ENCODE measurements at regions not wholly inside any gene's neighbourhood (a gene's known extent, or its start where the extent isn't known, plus 50 kb on each side); places are given as distances from the start of the nearest gene placed in this dataset.

DNA sequence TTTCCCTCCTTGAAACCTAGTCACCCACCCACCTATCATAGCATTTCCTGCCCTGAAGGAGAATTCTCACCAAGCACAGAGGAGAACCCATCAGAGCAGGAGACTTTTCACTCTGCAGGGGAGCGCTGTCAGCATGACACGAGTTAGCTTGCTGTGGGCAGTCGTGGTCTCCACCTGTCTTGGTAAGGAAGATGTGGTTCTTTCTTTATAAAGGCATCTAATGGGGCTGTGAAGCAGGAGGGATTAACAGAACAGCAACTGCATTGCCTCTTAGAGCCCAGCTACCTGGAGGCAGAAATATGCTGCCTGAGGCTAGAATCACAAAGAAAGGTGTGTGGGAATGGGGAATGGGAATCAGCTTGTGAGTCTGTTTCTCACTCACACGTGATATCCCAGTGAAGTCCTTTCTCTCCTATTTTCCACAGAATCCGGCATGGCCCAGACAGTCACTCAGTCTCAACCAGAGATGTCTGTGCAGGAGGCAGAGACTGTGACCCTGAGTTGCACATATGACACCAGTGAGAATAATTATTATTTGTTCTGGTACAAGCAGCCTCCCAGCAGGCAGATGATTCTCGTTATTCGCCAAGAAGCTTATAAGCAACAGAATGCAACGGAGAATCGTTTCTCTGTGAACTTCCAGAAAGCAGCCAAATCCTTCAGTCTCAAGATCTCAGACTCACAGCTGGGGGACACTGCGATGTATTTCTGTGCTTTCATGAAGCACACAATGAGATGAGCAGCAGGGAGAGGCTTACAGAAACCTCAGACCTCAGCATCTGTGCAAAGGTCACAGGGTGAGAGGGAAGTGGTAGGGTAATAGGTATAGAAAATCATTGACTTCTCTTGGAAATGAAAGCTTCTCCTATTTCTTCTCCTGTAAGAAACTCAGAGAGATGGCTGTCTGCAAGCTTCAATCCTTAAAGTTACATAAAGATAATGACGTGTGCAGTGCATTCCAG, 316.9 kb downstream of the DAD1 start:
- intact Hi-C loops (cut with micrococcal nuclease; ENCODE audit: unreplicated experiment) = no loop called here
- TF ChIP-seq, protein P1, sequence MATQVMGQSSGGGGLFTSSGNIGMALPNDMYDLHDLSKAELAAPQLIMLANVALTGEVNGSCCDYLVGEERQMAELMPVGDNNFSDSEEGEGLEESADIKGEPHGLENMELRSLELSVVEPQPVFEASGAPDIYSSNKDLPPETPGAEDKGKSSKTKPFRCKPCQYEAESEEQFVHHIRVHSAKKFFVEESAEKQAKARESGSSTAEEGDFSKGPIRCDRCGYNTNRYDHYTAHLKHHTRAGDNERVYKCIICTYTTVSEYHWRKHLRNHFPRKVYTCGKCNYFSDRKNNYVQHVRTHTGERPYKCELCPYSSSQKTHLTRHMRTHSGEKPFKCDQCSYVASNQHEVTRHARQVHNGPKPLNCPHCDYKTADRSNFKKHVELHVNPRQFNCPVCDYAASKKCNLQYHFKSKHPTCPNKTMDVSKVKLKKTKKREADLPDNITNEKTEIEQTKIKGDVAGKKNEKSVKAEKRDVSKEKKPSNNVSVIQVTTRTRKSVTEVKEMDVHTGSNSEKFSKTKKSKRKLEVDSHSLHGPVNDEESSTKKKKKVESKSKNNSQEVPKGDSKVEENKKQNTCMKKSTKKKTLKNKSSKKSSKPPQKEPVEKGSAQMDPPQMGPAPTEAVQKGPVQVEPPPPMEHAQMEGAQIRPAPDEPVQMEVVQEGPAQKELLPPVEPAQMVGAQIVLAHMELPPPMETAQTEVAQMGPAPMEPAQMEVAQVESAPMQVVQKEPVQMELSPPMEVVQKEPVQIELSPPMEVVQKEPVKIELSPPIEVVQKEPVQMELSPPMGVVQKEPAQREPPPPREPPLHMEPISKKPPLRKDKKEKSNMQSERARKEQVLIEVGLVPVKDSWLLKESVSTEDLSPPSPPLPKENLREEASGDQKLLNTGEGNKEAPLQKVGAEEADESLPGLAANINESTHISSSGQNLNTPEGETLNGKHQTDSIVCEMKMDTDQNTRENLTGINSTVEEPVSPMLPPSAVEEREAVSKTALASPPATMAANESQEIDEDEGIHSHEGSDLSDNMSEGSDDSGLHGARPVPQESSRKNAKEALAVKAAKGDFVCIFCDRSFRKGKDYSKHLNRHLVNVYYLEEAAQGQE (IDR thresholded peaks at IDR 0.05; ENCODE audit: insufficient read depth in 1 of 2, low read depth in 2 of 2, low read length in 1 of 2) = no peak
- no peak for TF ChIP-seq TCF7L2 (IDR thresholded peaks at IDR 0.05; ENCODE audit: low read depth, low read length)
- no peak for TF ChIP-seq SIN3A (IDR thresholded peaks at IDR 0.05; ENCODE audit: borderline replicate concordance, insufficient read depth, low read depth, low read length)
- TF ChIP-seq POLR2AphosphoS5 (IDR thresholded peaks at IDR 0.05; ENCODE audit: low read depth, low read length) = no peak
- TF ChIP-seq, protein P2, sequence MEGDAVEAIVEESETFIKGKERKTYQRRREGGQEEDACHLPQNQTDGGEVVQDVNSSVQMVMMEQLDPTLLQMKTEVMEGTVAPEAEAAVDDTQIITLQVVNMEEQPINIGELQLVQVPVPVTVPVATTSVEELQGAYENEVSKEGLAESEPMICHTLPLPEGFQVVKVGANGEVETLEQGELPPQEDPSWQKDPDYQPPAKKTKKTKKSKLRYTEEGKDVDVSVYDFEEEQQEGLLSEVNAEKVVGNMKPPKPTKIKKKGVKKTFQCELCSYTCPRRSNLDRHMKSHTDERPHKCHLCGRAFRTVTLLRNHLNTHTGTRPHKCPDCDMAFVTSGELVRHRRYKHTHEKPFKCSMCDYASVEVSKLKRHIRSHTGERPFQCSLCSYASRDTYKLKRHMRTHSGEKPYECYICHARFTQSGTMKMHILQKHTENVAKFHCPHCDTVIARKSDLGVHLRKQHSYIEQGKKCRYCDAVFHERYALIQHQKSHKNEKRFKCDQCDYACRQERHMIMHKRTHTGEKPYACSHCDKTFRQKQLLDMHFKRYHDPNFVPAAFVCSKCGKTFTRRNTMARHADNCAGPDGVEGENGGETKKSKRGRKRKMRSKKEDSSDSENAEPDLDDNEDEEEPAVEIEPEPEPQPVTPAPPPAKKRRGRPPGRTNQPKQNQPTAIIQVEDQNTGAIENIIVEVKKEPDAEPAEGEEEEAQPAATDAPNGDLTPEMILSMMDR (IDR thresholded peaks at IDR 0.05) = no peak
- ChIA-PET POLR2A (no interaction called here), CTCF (no interaction called here)
- Histone ChIP-seq H3K27me3 (ENCODE audit: control insufficient read depth, insufficient read depth, low read length) (peaks cover 2% of the 10 kb centered on the region; the same call in 1 of the 2 replicates), H3K27ac (ENCODE audit: low read length) (no peak overlapping the region), H3K4me1 (ENCODE audit: control insufficient read depth, insufficient read depth, low read length) (no peaks in the 10 kb centered on the region), H3K36me3 (ENCODE audit: control insufficient read depth, insufficient read depth, low read length) (no peaks in the 10 kb centered on the region), H3K9me3 (ENCODE audit: control insufficient read depth, insufficient read depth, low read depth, low read length) (no peaks in the 10 kb centered on the region), H3K4me3 (ENCODE audit: low read depth in 2 of 2, low read length in 2 of 2) (no peak overlapping the region)
- in situ Hi-C loops (cut with HindIII; ENCODE audit: low pct_unique_long_range_greater_than_20kb, low sequenced_read_pairs) = no loop called here
- no peak for ATAC-seq
- DNase-seq (ENCODE audit: low read depth, low spot score) = no peak
- BruUV-seq (replicated peaks) = no TSS peak

GRCh38 chr14:22268875-22269274, 320.1 kb downstream of the DAD1 start:
- ATAC-seq = no peak
- Histone ChIP-seq H3K9me3 (ENCODE audit: control insufficient read depth, insufficient read depth, low read depth, low read length) (no peaks in the 10 kb centered on the region), H3K4me3 (ENCODE audit: low read depth in 2 of 2, low read length in 2 of 2) (no peak overlapping the region), H3K36me3 (ENCODE audit: control insufficient read depth, insufficient read depth, low read length) (no peaks in the 10 kb centered on the region), H3K4me1 (ENCODE audit: control insufficient read depth, insufficient read depth, low read length) (no peaks in the 10 kb centered on the region), H3K27me3 (ENCODE audit: control insufficient read depth, insufficient read depth, low read length) (no peaks in the 10 kb centered on the region), H3K27ac (ENCODE audit: low read length) (no peak overlapping the region)
- no TSS peak for BruUV-seq (replicated peaks)
- in situ Hi-C loops (cut with HindIII; ENCODE audit: low pct_unique_long_range_greater_than_20kb, low sequenced_read_pairs) = no loop called here
- ChIA-PET CTCF (no interaction called here), POLR2A (no interaction called here)
- no peak for TF ChIP-seq POLR2AphosphoS5 (IDR thresholded peaks at IDR 0.05; ENCODE audit: low read depth, low read length)
- TF ChIP-seq, protein P2 (IDR thresholded peaks at IDR 0.05) = no peak
- no peak for TF ChIP-seq TCF7L2 (IDR thresholded peaks at IDR 0.05; ENCODE audit: low read depth, low read length)
- no peak for TF ChIP-seq SIN3A (IDR thresholded peaks at IDR 0.05; ENCODE audit: borderline replicate concordance, insufficient read depth, low read depth, low read length)
- TF ChIP-seq, protein P1 (IDR thresholded peaks at IDR 0.05; ENCODE audit: insufficient read depth in 1 of 2, low read depth in 2 of 2, low read length in 1 of 2) = no peak
- intact Hi-C loops (cut with micrococcal nuclease; ENCODE audit: unreplicated experiment) = no loop called here
- no peak for DNase-seq (ENCODE audit: low read depth, low spot score)
